HCT116 (cell line): ENCODE measurements at regions not wholly inside any gene's neighbourhood (a gene's known extent, or its start where the extent isn't known, plus 50 kb on each side); places are given as distances from the start of the nearest gene placed in this dataset.

Experiments used
- ATAC-seq: fragments of 200-7000 bp; cut with Tn5 transposase; 2 replicates; pipeline ENCODE4 v1.9.1; 2020; ENCODE audit warnings: mild to moderate bottlenecking, moderate library complexity
- BruUV-seq: library from RNA; stranded (reverse); fragments of 400-500 nt; replicated peaks from 2 replicates; lab custom pipeline; 2021; lab: Mats Ljungman, UMichigan
- CTCF ChIA-PET: fragments of 300-600 bp; sonication (Branson Sonifier 250); formaldehyde crosslinking; loops from one replicate; lab custom pipeline; 2021; ENCODE audit warnings: antibody characterized with exemption; lab: Charles Lee
- POLR2A ChIA-PET: fragments of 300-600, 350-600 bp; sonication (Branson Sonifier 250); formaldehyde crosslinking; loops from one replicate; lab custom pipeline; 2021; ENCODE audit warnings: antibody characterized with exemption; lab: Charles Lee
- RAD21 ChIA-PET, 2 experiments: fragments of 300-600 bp; sonication (Branson Sonifier 250); formaldehyde crosslinking; loops; one replicate each; lab custom pipeline; 2023; ENCODE audit warnings: low total read pairs in 2 of 2; ENCODE audit not compliant: uncharacterized antibody in 2 of 2, unreplicated experiment in 2 of 2, low non-redundant PET in 1 of 2; lab: Charles Lee
- DNase-seq: peaks from one replicate; pipeline ENCODE4 v3.0.0-alpha.2; 2010; ENCODE audit warnings: low read depth, low spot score
- H2AFZ ChIP-seq: fragments of 200-600 bp; shearing (Covaris generic), sonication (generic); 2 replicates; pipeline ENCODE4 v1.6.1; 2017; ENCODE audit warnings: low read depth, mixed run types, mixed read lengths, antibody characterized with exemption, low read length; ENCODE audit not compliant: poor library complexity, severe bottlenecking
- H3K27ac ChIP-seq: 2 replicates; pipeline ENCODE4 v1.5.1; 2012; ENCODE audit warnings: low read depth, low read length
- H3K27me3 ChIP-seq: fragments of 200-600 bp; sonication (generic); 2 replicates; pipeline ENCODE4 v1.6.1; 2016; ENCODE audit warnings: mixed run types, low read length, mixed read lengths; ENCODE audit not compliant: insufficient read depth
- H3K36me3 ChIP-seq, 2 experiments: fragments of 200-500 bp in 1 of 2; fragments of 200-600 bp in 1 of 2; sonication (Bioruptor generic) in 1 of 2; sonication (generic) in 1 of 2; 2 replicates each; pipeline versions ENCODE4 v1.5.1 to v1.6.1; 2014 to 2016; ENCODE audit warnings: low read length in 2 of 2, inconsistent platforms in 1 of 2, mixed read lengths in 1 of 2, mixed run types in 1 of 2; ENCODE audit not compliant: insufficient read depth in 2 of 2, control insufficient read depth in 1 of 2
- H3K4me1 ChIP-seq, 2 experiments: fragments of 200-600 bp in 1 of 2; sonication (generic) in 1 of 2; 2 replicates each; pipeline versions ENCODE4 v1.5.1 to v1.6.1; 2012 to 2017; ENCODE audit warnings: low read length in 2 of 2, inconsistent platforms in 1 of 2, mild to moderate bottlenecking in 1 of 2, mixed read lengths in 1 of 2, mixed run types in 1 of 2, moderate library complexity in 1 of 2; ENCODE audit not compliant: insufficient read depth in 2 of 2, control insufficient read depth in 1 of 2
- H3K4me2 ChIP-seq: fragments of 200-600 bp; sonication (generic); 2 replicates; pipeline ENCODE4 v1.6.1; 2017; ENCODE audit warnings: mixed run types, low read length, mixed read lengths
- H3K4me3 ChIP-seq, 2 experiments: fragments of 200-600 bp in 1 of 2; sonication (generic) in 1 of 2; replicated peaks in 1 of 2; 2 replicates each; pipeline ENCODE4 v1.5.1; 2011 to 2016; ENCODE audit warnings: low read length in 2 of 2, control low read depth in 1 of 2, low read depth in 1 of 2, mild to moderate bottlenecking in 1 of 2, mixed read lengths in 1 of 2, mixed run types in 1 of 2
- H3K79me2 ChIP-seq: fragments of 200-600 bp; sonication (generic); 2 replicates; pipeline ENCODE4 v1.6.1; 2017; ENCODE audit warnings: mild to moderate bottlenecking, mixed run types, low read length, moderate library complexity, mixed read lengths; ENCODE audit not compliant: insufficient read depth
- H3K9ac ChIP-seq: fragments of 200-600 bp; sonication (generic); 2 replicates; pipeline ENCODE4 v1.6.1; 2016; ENCODE audit warnings: low read length, mixed read lengths
- H3K9me2 ChIP-seq: fragments of 200-600 bp; sonication (generic), shearing (Covaris generic); 2 replicates; pipeline ENCODE4 v1.6.1; 2017; ENCODE audit warnings: mixed run types, mild to moderate bottlenecking, moderate library complexity; ENCODE audit not compliant: insufficient read depth
- H3K9me3 ChIP-seq, 2 experiments: fragments of 200-500 bp in 1 of 2; fragments of 200-600 bp in 1 of 2; sonication (Bioruptor generic) in 1 of 2; sonication (generic) in 1 of 2; 2 replicates each; pipeline ENCODE4 v1.6.1; 2014 to 2017; ENCODE audit warnings: low read length in 2 of 2, mixed read lengths in 2 of 2, inconsistent platforms in 1 of 2, low read depth in 1 of 2, mild to moderate bottlenecking in 1 of 2, mixed run types in 1 of 2, moderate library complexity in 1 of 2; ENCODE audit not compliant: control insufficient read depth in 1 of 2, insufficient read depth in 1 of 2
- H4K20me1 ChIP-seq: fragments of 200-600 bp; sonication (generic), shearing (Covaris generic); 2 replicates; pipeline ENCODE4 v1.6.1; 2017; ENCODE audit warnings: mixed run types, mild to moderate bottlenecking, moderate library complexity; ENCODE audit not compliant: insufficient read depth
- CTCF ChIP-seq, 3 experiments: fragments of 200-600 bp in 1 of 3; sonication (generic) in 1 of 3; IDR thresholded peaks in 2 of 3; conservative IDR thresholded peaks in 1 of 3; 2 replicates each; pipeline ENCODE4 v1.5.1; 2012 to 2017; ENCODE audit warnings: low read depth in 2 of 3, low read length in 2 of 3, antibody characterized with exemption in 1 of 3, borderline replicate concordance in 1 of 3, control low read depth in 1 of 3, mild to moderate bottlenecking in 1 of 3, mixed read lengths in 1 of 3, mixed run types in 1 of 3, moderate library complexity in 1 of 3; ENCODE audit not compliant: insufficient read depth in 1 of 3
- EGR1 ChIP-seq: IDR thresholded peaks from 2 replicates; pipeline ENCODE4 v1.6.1; 2012; ENCODE audit warnings: low read depth
- EZH2phosphoT487 ChIP-seq: fragments of 200-600 bp; IDR thresholded peaks from 2 replicates; pipeline ENCODE4 v1.6.1; 2018; ENCODE audit warnings: antibody characterized with exemption, borderline replicate concordance
- RAD21 ChIP-seq: IDR thresholded peaks from 2 replicates; pipeline ENCODE4 v1.6.1; 2012; ENCODE audit warnings: low read depth, mild to moderate bottlenecking
- TCF7L2 ChIP-seq: IDR thresholded peaks from 2 replicates; pipeline ENCODE4 v1.7.0; 2011; ENCODE audit warnings: borderline replicate concordance, inconsistent platforms; ENCODE audit not compliant: insufficient read depth, insufficient read length; ENCODE audit errors: extremely low read depth
- ZBTB33 ChIP-seq: IDR thresholded peaks from 2 replicates; pipeline ENCODE4 v1.6.1; 2011; ENCODE audit warnings: mild to moderate bottlenecking, low read length, moderate library complexity; ENCODE audit not compliant: insufficient replicate concordance; ENCODE audit errors: extremely low read depth
- intact Hi-C: fragments of 100-400 bp; cut with micrococcal nuclease; formaldehyde crosslinking; loops from 2 replicates; pipeline ENCODE4 v1.10.0; 2022
- TF ChIP-seq, protein P1 (sequence below): IDR thresholded peaks from 2 replicates; pipeline ENCODE4 v1.6.1; 2012

GRCh38 chr3:46085421-46086082, 58.3 kb upstream of the XCR1 start:
- H3K27me3 ChIP-seq, result no peaks in the 10 kb centered on the region
- H3K4me1 ChIP-seq, result peaks cover 0 to 30% of the 10 kb centered on the region in 2 experiments; a peak in 1 of 4 replicates
- no peaks in the 10 kb centered on the region for H3K9me3 ChIP-seq
- ChIA-PET CTCF (interaction anchor here (2.2 kb wide), 1 partner anchor 293 kb away, joined by 10 read pairs; no protein-coding TSS in a partner anchor), POLR2A (no interaction called here)
- DNase-seq (no peak), ATAC-seq (no peak)
- intact Hi-C loops, result no loop called here
- H4K20me1 ChIP-seq, result no peaks in the 10 kb centered on the region
- no peak overlapping the region for H2AFZ ChIP-seq
- no peak overlapping the region for H3K27ac ChIP-seq
- no peak overlapping the region for H3K4me2 ChIP-seq
- BruUV-seq, result no TSS peak
- H3K9ac ChIP-seq, result no peak overlapping the region
- H3K36me3 ChIP-seq, result no peaks in the 10 kb centered on the region
- H3K79me2 ChIP-seq, result no peaks in the 10 kb centered on the region
- no peak overlapping the region for H3K4me3 ChIP-seq
- no peaks in the 10 kb centered on the region for H3K9me2 ChIP-seq
- no peak for TF ChIP-seq ZBTB33
- TF ChIP-seq EGR1, result no peak
- no peak for TF ChIP-seq EZH2phosphoT487
- TF ChIP-seq RAD21, result no peak
- TF ChIP-seq CTCF (IDR thresholded peaks at IDR 0.05 in 2 of 3, conservative IDR thresholded peaks at IDR 0.05 in 1 of 3; ENCODE audit: borderline replicate concordance in 1 of 3, insufficient read depth in 1 of 3, low read depth in 2 of 3, low read length in 2 of 3), result no peak
- no peak for TF ChIP-seq TCF7L2
- TF ChIP-seq, protein P1, sequence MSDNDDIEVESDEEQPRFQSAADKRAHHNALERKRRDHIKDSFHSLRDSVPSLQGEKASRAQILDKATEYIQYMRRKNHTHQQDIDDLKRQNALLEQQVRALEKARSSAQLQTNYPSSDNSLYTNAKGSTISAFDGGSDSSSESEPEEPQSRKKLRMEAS, result no peak
- TF ChIP-seq, all 23 proteins: peak for 0
- RAD21 ChIA-PET, result no interaction called here
